ENCODE measurements at regions not wholly inside any gene's neighbourhood (a gene's known extent, or its start where the extent isn't known, plus 50 kb on each side); places are given as distances from the start of the nearest gene placed in this dataset.
"Not testable (repeated sequence)": the region's sequence is repeated elsewhere in the genome, so short reads cannot be mapped to it uniquely, and the experiment has no call there.

DNA sequence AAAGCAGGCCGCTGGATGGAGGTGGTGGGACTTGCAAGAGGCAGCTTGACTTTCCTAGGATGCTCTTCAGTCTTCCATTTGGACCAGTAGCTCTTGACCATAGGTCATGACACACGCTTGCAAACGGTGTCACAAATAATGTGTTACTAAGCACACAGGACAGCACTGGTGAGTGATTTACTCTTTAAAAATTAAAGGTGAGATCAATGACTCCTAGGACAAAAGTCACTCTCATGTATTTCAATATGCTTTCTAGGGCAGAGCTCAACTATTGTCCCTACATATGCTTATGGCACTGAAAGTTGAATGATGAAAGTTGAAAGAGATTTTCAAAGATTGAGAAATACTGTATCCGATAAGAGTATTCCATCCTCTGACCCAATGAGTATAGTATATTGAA is 496.7 kb downstream of the EBF1 start:
- no peak for DNase-seq (ENCODE audit: low spot score)

- no peak for DNase-seq (ENCODE audit: low spot score)
These were observed 498.6 kb downstream of the EBF1 start for GRCh38 chr5:158601118-158601517.

- no peak for DNase-seq (ENCODE audit: low spot score)
These were observed 499.0 kb downstream of the EBF1 start for GRCh38 chr5:158600679-158601078.

GRCh38 chr5:158599157-158599556 is 500.6 kb downstream of the EBF1 start:
- DNase-seq (ENCODE audit: low spot score) = no peak

GRCh38 chr5:158594595-158595242 is 505.0 kb downstream of the EBF1 start:
- DNase-seq (ENCODE audit: low spot score) = no peak

- DNase-seq (ENCODE audit: low spot score) = no peak
These were observed 505.8 kb downstream of the EBF1 start for GRCh38 chr5:158593925-158594324.

GRCh38 chr5:158591301-158591863 is 508.3 kb downstream of the EBF1 start:
- no peak for DNase-seq (ENCODE audit: low spot score)

DNA sequence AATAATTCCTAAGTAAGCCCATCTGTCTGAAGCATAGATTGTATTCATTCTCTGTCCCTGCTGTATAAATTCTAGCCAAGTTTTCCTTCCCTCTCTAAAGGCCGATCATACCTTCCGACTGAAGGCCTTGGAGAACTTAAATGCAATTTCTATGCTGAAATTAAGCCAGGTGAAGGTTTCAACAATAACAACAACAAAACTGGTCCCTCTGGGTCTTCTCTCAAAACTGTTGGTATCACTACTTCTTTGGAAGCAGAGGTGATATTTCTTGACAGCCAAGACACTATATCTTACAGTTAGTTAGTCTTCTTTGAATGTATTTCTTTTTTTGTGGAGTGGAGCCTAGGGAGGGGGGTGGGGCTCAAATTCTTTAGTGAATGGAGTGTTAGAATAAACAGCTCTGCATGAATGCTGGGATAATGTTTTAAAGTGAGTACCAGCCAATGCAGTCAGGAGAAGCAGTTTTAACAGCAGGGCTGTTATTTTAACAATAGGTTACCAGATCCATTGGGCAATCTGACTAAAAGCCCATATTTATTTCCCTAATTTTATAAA is 508.9 kb downstream of the EBF1 start:
- DNase-seq (ENCODE audit: low spot score) = no peak

DNA sequence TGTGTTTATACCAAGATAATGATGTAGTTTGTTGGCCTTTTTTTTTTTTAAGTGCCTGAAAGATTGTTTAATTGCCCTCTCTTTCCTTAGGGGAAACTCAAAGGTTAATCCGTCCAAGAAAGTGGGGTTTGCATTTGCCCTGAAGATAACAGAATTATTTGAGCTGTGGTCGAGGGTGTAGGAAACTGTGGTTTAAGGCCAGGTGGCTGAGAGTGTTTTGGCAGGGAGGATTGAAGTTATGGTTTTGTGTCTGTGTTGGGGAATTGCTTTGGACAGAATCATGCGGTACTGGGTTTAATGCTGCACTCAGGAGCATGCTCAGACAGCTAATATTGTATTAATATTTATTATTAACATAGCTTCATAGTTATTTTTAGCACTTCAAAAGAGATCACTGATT is 509.8 kb downstream of the EBF1 start:
- DNase-seq (ENCODE audit: low spot score) = no peak

DNA sequence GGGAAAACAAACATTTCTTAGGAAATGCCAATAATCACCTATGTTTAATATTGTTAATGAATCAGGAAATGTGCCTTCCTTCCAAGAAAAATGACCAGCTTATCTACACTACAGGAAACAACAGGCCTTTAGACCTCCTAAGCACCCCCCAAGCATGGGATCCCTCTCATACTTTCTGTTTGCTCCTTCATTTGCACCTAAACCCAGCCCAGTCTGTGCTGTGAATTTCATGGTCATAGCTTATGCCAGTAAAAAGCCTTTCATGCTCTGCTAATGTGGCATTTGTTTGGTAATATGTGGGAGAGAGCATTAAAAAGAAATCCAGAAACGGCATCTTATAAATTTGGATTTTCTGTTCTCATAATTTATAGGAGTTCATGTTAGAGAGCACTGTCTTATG is 511.1 kb downstream of the EBF1 start:
- no peak for DNase-seq (ENCODE audit: low spot score)

DNA sequence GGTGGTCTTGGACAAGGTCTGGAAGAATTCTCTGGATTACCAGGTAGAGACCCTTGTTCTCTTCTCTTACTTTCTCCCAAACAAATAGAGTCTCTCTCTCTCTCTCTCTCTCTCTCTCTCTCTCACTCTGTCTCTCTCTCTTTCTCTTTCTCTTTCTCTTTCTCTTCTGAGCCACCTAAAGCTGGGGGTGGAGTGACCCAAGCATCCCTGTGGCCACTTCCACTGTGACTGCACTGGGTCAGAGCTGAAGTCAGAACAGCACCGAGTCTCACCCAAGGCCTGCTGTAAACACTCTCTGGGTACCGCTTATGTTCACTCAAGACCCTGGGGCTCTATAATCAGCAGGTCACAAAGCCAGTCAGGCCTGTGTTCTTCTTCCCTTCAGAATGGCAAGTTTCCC is 513.7 kb downstream of the EBF1 start:
- DNase-seq (ENCODE audit: low spot score) = no peak

DNA sequence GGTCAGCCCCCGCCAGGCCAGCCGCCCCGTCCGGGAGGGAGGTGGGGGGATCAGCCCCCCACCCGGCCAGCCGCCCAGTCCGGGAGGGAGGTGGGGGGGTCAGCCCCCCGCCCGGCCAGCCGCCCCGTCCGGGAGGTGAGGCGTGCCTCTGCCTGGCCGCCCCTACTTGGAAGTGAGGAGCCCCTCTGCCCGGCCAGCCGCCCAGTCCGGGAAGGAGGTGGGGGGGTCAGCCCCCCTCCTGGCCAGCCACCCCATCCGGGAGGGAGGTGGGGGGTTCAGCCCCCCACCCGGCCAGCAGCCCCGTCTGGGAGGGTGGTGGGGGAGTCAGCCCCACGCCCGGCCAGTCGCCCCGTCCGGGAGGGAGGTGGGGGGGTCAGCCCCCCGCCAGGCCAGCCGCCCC is 517.0 kb downstream of the EBF1 start:
- DNase-seq (ENCODE audit: low spot score) = not testable (repeated sequence)

DNA sequence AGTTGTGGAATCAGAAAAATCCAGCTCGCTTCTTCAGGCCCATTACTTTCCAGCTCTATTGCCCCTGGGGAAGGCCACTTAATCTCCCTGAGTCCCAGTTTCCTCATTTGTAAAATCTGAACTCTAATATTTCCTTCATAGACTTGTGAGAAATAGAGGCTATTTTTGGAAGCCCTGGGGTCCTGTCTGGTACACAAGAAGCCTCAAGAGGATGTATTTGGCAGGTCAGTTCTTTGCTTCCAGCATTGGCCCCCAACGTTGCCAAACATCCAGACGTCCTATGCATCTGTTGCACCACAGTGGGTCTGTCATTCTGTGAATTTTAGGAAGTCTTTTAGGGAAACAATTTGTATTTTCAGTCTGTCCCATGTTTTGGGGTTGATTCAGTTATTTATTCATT is 525.9 kb downstream of the EBF1 start:
- no peak for DNase-seq (ENCODE audit: low spot score)

- DNase-seq (ENCODE audit: low spot score) = no peak
These were observed 529.2 kb downstream of the EBF1 start for GRCh38 chr5:158570502-158570901.

DNA sequence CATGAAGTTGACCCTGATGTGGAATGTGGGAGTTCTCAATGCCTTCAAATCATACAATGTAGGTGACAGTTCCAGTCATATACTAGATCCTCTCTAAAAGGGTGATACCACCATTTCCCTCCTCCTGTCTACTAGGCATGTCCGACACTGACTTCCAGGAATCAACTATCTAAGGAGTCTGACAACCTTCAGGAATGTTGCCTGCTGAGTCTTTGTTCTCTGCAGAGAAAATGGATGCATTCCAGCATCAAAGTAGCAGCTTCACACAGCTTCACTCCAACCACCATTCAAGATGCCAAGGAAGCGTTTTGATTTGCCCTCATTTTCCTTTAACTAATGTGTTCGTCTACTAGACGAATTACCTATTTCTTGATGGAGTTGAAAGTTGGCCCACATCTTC is 530.2 kb downstream of the EBF1 start:
- no peak for DNase-seq (ENCODE audit: low spot score)

DNA sequence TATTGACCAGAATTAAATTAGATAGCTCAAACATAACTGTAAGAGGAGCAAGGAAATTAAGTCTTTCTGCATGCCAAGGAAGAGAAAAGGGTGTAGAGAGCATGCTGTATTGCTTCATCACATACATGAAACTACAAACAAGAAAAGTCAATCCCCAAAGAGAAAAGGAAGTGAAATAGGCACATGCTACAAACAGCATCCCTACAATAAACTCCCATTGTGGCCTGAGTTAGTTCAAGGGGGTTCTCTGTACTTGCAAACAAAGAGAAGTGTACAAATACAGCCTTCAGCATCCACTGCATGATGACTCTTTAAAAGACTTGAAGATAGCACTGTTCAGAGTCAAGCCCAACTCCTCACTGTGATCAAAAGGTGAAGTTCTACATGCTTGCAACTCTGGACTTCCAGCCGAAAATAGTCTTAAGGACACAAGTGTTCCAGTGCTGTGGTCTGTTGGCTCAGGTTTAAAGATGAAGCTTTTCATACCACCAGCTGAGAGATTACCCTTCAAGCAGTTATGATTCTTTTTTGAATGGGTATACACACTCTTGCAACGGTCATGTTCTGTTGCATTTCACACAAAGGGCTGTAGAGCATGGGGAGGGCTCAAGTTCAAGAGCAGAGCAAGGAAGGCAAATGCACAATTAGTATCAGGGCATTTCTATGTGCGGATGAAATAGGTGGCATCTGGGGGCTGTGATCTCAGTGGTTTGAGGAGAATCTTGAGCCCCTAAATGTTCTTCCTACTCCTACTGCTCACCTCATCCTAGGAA is 534.5 kb downstream of the EBF1 start:
- DNase-seq (ENCODE audit: low spot score) = no peak

GRCh38 chr5:158563760-158564390 is 535.8 kb downstream of the EBF1 start:
- DNase-seq (ENCODE audit: low spot score) = no peak

GRCh38 chr5:158561562-158562190 is 538.0 kb downstream of the EBF1 start:
- no peak for DNase-seq (ENCODE audit: low spot score)

GRCh38 chr5:158560170-158560569 is 539.5 kb downstream of the EBF1 start:
- DNase-seq (ENCODE audit: low spot score) = no peak

DNA sequence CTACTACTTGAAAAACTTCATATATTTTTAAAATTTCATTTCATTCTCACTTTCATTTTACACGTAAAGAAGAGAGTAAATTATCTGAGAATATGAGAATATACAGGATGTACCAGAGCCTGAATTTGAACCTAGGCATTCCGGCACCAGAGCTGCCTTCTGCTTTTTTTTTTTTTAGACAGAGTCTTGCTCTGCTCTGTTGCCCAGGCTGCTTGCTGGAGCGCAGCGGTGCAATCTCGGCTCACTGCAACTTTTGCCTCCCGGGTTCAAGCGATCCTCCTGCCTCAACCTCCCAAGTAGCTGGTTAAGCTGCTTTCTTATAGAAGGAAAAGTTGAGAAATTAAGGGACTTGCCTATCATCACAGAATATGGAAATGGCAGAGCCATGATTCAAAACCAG is 540.1 kb downstream of the EBF1 start:
- DNase-seq (ENCODE audit: low spot score) = no peak

DNA sequence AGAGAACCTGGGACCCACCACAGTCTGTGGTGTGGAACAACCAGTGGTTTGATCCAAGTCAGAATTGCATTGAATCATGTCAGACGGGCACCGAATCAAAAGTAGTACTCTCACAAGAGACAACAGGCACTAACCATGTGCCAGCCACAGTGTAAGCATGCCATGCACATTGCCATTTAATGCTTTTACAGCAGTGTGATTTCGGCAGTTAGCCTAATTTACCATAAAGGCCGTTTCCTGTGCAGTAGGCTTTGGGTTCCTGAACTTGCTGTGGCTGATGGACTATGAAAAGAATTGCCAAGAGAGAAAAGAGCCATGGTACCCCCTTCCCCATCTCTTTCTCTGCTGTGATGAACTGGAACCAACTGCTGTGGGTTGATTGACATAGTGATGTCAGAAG is 540.6 kb downstream of the EBF1 start:
- no peak for DNase-seq (ENCODE audit: low spot score)

DNA sequence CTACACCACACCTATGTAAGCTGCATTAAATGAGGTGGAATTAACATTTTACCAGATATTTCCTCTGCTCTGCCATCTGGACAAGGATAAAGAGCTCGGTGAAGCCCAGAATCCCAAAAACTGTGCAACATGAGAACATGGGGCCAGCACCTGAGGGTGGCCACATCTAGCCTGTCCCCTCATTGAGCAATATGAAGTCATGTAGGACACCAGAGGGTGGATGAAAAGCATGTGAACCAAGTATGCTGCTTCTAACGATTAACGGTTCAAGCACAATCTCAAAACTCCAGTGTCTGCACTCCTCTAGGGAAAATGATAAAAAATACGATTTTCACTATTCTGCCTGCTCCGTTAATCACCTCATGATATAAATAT is 545.8 kb downstream of the EBF1 start:
- no peak for DNase-seq (ENCODE audit: low spot score)
